Trophoblast cell (in vitro differentiated cells and primary cell): ENCODE measurements at regions not wholly inside any gene's neighbourhood (a gene's known extent, or its start where the extent isn't known, plus 50 kb on each side); places are given as distances from the start of the nearest gene placed in this dataset.

Source experiments
- DNase-seq, 2 donors: peaks; one replicate each; pipeline ENCODE4 v3.0.0-alpha.2; 2016
- H2AFZ ChIP-seq: 2 replicates; pipeline ENCODE4 v1.6.1; 2013; ENCODE audit warnings: low read length, moderate library complexity, mild to moderate bottlenecking; ENCODE audit not compliant: insufficient read depth, poor library complexity
- H2AK5ac ChIP-seq: 2 replicates; pipeline ENCODE4 v1.6.1; 2013; ENCODE audit warnings: mild to moderate bottlenecking, low read length
- H2BK120ac ChIP-seq: 2 replicates; pipeline ENCODE4 v1.6.1; 2013; ENCODE audit warnings: low read length, mild to moderate bottlenecking, moderate library complexity; ENCODE audit not compliant: insufficient read depth, poor library complexity
- H2BK12ac ChIP-seq: 2 replicates; pipeline ENCODE4 v1.6.1; 2013; ENCODE audit warnings: mild to moderate bottlenecking, low read length, moderate library complexity
- H2BK5ac ChIP-seq: 2 replicates; pipeline ENCODE4 v1.6.1; 2013; ENCODE audit warnings: low read length, low read depth, moderate library complexity, mild to moderate bottlenecking; ENCODE audit not compliant: poor library complexity
- H3K14ac ChIP-seq: 2 replicates; pipeline ENCODE4 v1.6.1; 2013; ENCODE audit warnings: mild to moderate bottlenecking, low read length
- H3K18ac ChIP-seq: 2 replicates; pipeline ENCODE4 v1.6.1; 2013; ENCODE audit warnings: mild to moderate bottlenecking, low read length
- H3K23ac ChIP-seq: 2 replicates; pipeline ENCODE4 v1.6.1; 2013; ENCODE audit warnings: low read length
- H3K27ac ChIP-seq: 2 replicates; pipeline ENCODE4 v1.5.1; 2013; ENCODE audit warnings: low read depth, mild to moderate bottlenecking, inconsistent platforms, low read length, moderate library complexity
- H3K27me3 ChIP-seq: 2 replicates; pipeline ENCODE4 v1.6.1; 2013; ENCODE audit warnings: inconsistent platforms, mild to moderate bottlenecking, low read length, moderate library complexity; ENCODE audit not compliant: insufficient read depth
- H3K36me3 ChIP-seq, 2 experiments: 1 replicate in 1 of 2; 2 replicates in 1 of 2; pipeline ENCODE4 v1.6.1; 2013; ENCODE audit warnings: low read length in 2 of 2, mild to moderate bottlenecking in 2 of 2, moderate library complexity in 1 of 2; ENCODE audit not compliant: insufficient read depth in 2 of 2, control insufficient read depth in 1 of 2
- H3K4ac ChIP-seq: 2 replicates; pipeline ENCODE4 v1.6.1; 2013; ENCODE audit warnings: low read depth, mild to moderate bottlenecking, low read length, moderate library complexity
- H3K4me1 ChIP-seq, 2 experiments: 1 replicate in 1 of 2; 2 replicates in 1 of 2; pipeline ENCODE4 v1.6.1; 2013; ENCODE audit warnings: low read length in 2 of 2, mild to moderate bottlenecking in 2 of 2, moderate library complexity in 1 of 2; ENCODE audit not compliant: insufficient read depth in 2 of 2, control insufficient read depth in 1 of 2
- H3K4me2 ChIP-seq: 2 replicates; pipeline ENCODE4 v1.6.1; 2013; ENCODE audit warnings: inconsistent platforms, mild to moderate bottlenecking, low read length, moderate library complexity
- H3K4me3 ChIP-seq: 2 replicates; pipeline ENCODE4 v1.5.1; 2013; ENCODE audit warnings: mild to moderate bottlenecking, low read depth, low read length, inconsistent platforms
- H3K79me1 ChIP-seq: one replicate; pipeline ENCODE4 v1.6.1; 2013; ENCODE audit warnings: low read length
- H3K79me2 ChIP-seq: 2 replicates; pipeline ENCODE4 v1.6.1; 2013; ENCODE audit warnings: low read length, mild to moderate bottlenecking; ENCODE audit not compliant: control insufficient read depth, insufficient read depth, poor library complexity
- H3K9ac ChIP-seq: 2 replicates; pipeline ENCODE4 v1.6.1; 2013; ENCODE audit warnings: mild to moderate bottlenecking, low read length
- H3K9me3 ChIP-seq: 2 replicates; pipeline ENCODE4 v1.6.1; 2013; ENCODE audit warnings: low read depth, mild to moderate bottlenecking, control low read depth, inconsistent platforms, low read length; ENCODE audit not compliant: insufficient read depth
- H4K12ac ChIP-seq: 2 replicates; pipeline ENCODE4 v1.6.1; 2013; ENCODE audit warnings: low read depth, mild to moderate bottlenecking, low read length, moderate library complexity
- H4K8ac ChIP-seq: 2 replicates; pipeline ENCODE4 v1.6.1; 2013; ENCODE audit warnings: low read depth, mild to moderate bottlenecking, low read length, moderate library complexity
- H4K91ac ChIP-seq: one replicate; pipeline ENCODE4 v1.6.1; 2013; ENCODE audit warnings: low read depth, mild to moderate bottlenecking, low read length, moderate library complexity
- WGBS: extraction: QIAGEN DNeasy Blood & Tissue Kit; methylation state at CpG from one replicate; pipeline ENCODE4 v1.1.7; 2013; ENCODE audit warnings: missing lambda C conversion rate; ENCODE audit not compliant: insufficient read length, insufficient coverage; ENCODE audit errors: extremely low coverage; 5-methylcytosine and 5-hydroxymethylcytosine counted together

- Histone ChIP-seq H3K36me3 (no peaks in the 10 kb centered on the region), H2BK12ac (no peak overlapping the region), H3K27me3 (no peaks in the 10 kb centered on the region), H3K4me1 (no peaks in the 10 kb centered on the region), H3K4me2 (no peak overlapping the region), H2AK5ac (no peak overlapping the region), H3K79me2 (no peaks in the 10 kb centered on the region), H2BK120ac (no peak overlapping the region), H4K8ac (no peak overlapping the region), H3K79me1 (no peaks in the 10 kb centered on the region), H2BK5ac (no peak overlapping the region), H3K9me3 (peaks cover 3% of the 10 kb centered on the region), H3K4ac (no peak overlapping the region), H2AFZ (no peak overlapping the region), H3K23ac (no peak overlapping the region), H4K91ac (no peak overlapping the region), H3K18ac (no peak overlapping the region), H3K4me3 (no peak overlapping the region), H3K27ac (no peak overlapping the region), H4K12ac (no peak overlapping the region), H3K14ac (no peak overlapping the region), H3K9ac (no peak overlapping the region)
- DNase-seq, result no peak
- no CpG with 5 or more reads among the region's 16 CpGs for WGBS
These were observed 832.6 kb upstream of the CADM2 start for GRCh38 chr3:84126160-84126559.

GRCh38 chr3:84128024-84128423 is 830.8 kb upstream of the CADM2 start:
- Histone ChIP-seq H3K9ac (no peak overlapping the region), H3K4me2 (no peak overlapping the region), H3K4me1 (no peaks in the 10 kb centered on the region), H4K12ac (no peak overlapping the region), H2BK12ac (no peak overlapping the region), H3K36me3 (no peaks in the 10 kb centered on the region), H3K79me1 (no peaks in the 10 kb centered on the region), H2AK5ac (no peak overlapping the region), H3K27me3 (no peaks in the 10 kb centered on the region), H3K23ac (no peak overlapping the region), H3K79me2 (no peaks in the 10 kb centered on the region), H3K9me3 (peaks cover 3% of the 10 kb centered on the region), H3K18ac (no peak overlapping the region), H3K14ac (no peak overlapping the region), H3K4ac (no peak overlapping the region), H2AFZ (no peak overlapping the region), H3K27ac (no peak overlapping the region), H2BK120ac (no peak overlapping the region), H4K91ac (no peak overlapping the region), H4K8ac (no peak overlapping the region), H3K4me3 (no peak overlapping the region), H2BK5ac (no peak overlapping the region)
- no CpG with 5 or more reads among the region's 2 CpGs for WGBS
- no peak for DNase-seq

GRCh38 chr3:84136425-84136824 is 822.4 kb upstream of the CADM2 start:
- WGBS, result no CpG with 5 or more reads among the region's 2 CpGs
- DNase-seq, result no peak

GRCh38 chr3:84140631-84141030 is 818.2 kb upstream of the CADM2 start:
- no peaks in the 10 kb centered on the region for H3K36me3 ChIP-seq
- H3K9ac ChIP-seq, result no peak overlapping the region
- no peak for DNase-seq
- no CpG with 5 or more reads among the region's 3 CpGs for WGBS
- no peak overlapping the region for H3K18ac ChIP-seq
- no peak overlapping the region for H2AK5ac ChIP-seq
- no peak overlapping the region for H3K27ac ChIP-seq
- H3K23ac ChIP-seq, result no peak overlapping the region
- H4K91ac ChIP-seq, result no peak overlapping the region
- H3K14ac ChIP-seq, result no peak overlapping the region
- H3K79me2 ChIP-seq, result no peaks in the 10 kb centered on the region
- H3K4me1 ChIP-seq, result no peaks in the 10 kb centered on the region
- no peaks in the 10 kb centered on the region for H3K27me3 ChIP-seq
- no peak overlapping the region for H4K8ac ChIP-seq
- H2BK120ac ChIP-seq, result no peak overlapping the region
- no peaks in the 10 kb centered on the region for H3K79me1 ChIP-seq
- no peak overlapping the region for H2BK12ac ChIP-seq
- no peak overlapping the region for H4K12ac ChIP-seq
- H3K4me3 ChIP-seq, result no peak overlapping the region
- no peak overlapping the region for H2AFZ ChIP-seq
- H2BK5ac ChIP-seq, result no peak overlapping the region
- no peaks in the 10 kb centered on the region for H3K9me3 ChIP-seq
- H3K4ac ChIP-seq, result no peak overlapping the region
- H3K4me2 ChIP-seq, result no peak overlapping the region

More at GRCh38 chr3:84136425-84136824, 822.4 kb upstream of the CADM2 start:
- H3K79me2 ChIP-seq, result no peaks in the 10 kb centered on the region
- H3K36me3 ChIP-seq, result no peaks in the 10 kb centered on the region
- H2BK120ac ChIP-seq, result no peak overlapping the region
- no peak overlapping the region for H3K4me3 ChIP-seq
- H3K27me3 ChIP-seq, result no peaks in the 10 kb centered on the region
- H3K4ac ChIP-seq, result no peak overlapping the region
- H3K9ac ChIP-seq, result no peak overlapping the region
- no peaks in the 10 kb centered on the region for H3K4me1 ChIP-seq
- no peak overlapping the region for H3K4me2 ChIP-seq
- H2AFZ ChIP-seq, result no peak overlapping the region
- H4K91ac ChIP-seq, result no peak overlapping the region
- no peak overlapping the region for H2AK5ac ChIP-seq
- H3K18ac ChIP-seq, result no peak overlapping the region
- no peak overlapping the region for H3K23ac ChIP-seq
- no peak overlapping the region for H3K14ac ChIP-seq
- H2BK12ac ChIP-seq, result no peak overlapping the region
- H4K12ac ChIP-seq, result no peak overlapping the region
- no peak overlapping the region for H2BK5ac ChIP-seq
- H3K79me1 ChIP-seq, result no peaks in the 10 kb centered on the region
- no peak overlapping the region for H3K27ac ChIP-seq
- no peak overlapping the region for H4K8ac ChIP-seq
- no peaks in the 10 kb centered on the region for H3K9me3 ChIP-seq
